NCI-H187 (cell line): ENCODE measurements at regions not wholly inside any gene's neighbourhood (a gene's known extent, or its start where the extent isn't known, plus 50 kb on each side); places are given as distances from the start of the nearest gene placed in this dataset.
"Not testable (repeated sequence)": the region's sequence is repeated elsewhere in the genome, so short reads cannot be mapped to it uniquely, and the experiment has no call there.

ENCODE experiments used
- DNase-seq, 2 experiments: peaks; one replicate each; lab custom pipeline; 2025; lab: John Stamatoyannopoulos, UW

- DNase-seq, result no peak
These were observed 84.1 kb upstream of the H2AZ1 start for GRCh38 chr4:100034023-100034664.

DNA sequence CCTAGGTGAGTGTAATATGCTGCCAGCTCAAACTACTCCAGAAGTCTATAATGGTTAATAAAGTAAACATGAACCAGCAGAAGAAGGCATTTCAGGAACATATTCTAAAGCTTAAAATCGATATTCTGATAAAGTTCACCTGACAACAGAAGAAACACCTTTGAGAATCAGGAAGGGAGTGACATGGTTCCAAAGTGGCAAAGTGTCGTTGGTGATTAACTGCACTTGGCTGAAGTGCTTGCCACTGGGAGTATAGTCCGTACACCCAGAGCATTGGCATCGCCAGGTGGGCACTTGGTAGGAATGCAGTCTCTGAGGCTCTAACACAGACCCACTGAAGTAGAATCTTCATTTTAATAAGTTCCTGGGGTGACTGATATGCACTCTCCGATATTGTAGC lies 76.0 kb upstream of the H2AZ1 start:
- no peak for DNase-seq

- no peak for DNase-seq
These were observed 73.7 kb upstream of the H2AZ1 start for GRCh38 chr4:100023800-100024199.

DNA sequence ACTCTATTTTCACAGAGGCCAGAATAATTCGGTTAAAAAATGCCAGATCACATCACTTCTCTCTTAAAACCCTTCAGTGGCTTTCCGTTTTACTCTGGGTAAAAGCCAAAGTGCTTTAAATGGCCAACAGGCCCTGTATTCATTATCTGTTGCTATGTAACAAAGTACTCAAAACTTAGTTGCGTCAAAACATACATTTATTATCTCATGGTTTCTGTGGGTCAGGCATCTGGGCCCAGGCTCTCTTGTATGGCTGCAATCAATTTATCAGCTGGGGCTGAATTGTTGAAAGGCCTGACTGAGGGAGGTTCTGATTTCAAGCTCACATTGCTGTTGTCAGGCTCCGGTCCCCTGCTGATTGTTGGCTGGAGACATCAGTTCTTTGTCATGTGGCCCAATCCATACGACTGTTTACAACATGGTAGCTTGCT lies 72.7 kb upstream of the H2AZ1 start:
- peak; percentile 22 for DNase-seq

DNA sequence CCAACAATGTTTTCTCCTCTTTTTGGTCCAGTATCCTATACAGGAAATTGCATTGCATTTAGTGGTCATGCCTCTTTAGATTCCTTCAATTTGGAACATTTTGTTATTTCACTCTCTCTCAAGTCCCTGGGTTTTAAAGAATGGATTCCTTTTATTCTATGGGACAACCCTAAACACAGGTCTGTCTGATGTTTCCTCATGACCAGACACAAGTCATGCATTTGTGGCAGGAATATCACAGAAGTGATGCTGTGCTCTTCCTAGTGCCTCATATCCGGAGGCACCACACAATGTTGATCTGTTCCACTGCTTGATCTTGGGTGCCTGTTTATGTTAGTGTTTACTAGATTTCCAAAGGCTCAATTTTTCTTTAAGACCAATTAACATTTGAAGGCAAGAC lies 69.7 kb upstream of the H2AZ1 start:
- DNase-seq, result no peak

DNA sequence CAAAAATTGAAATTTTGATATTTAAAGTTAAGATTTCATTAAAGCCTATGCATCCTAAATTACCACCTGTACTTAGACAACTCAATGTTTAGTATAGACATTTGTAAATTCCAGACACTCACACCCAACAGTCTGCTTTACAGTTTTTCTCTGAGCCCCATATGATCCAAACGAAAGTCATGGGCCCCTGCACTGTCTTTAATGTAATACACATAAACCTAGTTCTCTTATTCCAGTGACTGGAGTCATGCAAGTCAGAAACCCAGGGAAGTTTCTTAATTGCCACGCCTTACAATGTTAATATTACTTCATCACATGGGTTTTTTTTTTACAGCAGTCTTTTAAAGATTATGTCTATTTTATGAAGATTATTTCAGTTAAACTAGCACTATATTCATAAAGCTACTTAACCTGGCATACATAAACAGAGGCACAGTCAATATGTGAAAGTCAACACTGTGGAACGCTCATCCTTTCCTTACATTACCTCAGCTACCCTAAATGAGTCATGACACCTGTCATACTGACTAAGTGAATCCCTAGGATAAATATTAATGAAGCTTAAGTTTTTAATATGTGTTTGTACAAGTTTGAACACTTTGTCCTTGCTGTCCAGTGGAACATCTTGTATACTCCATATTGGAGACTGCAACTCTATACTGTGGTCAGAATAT lies 67.7 kb upstream of the H2AZ1 start:
- no peak for DNase-seq

DNA sequence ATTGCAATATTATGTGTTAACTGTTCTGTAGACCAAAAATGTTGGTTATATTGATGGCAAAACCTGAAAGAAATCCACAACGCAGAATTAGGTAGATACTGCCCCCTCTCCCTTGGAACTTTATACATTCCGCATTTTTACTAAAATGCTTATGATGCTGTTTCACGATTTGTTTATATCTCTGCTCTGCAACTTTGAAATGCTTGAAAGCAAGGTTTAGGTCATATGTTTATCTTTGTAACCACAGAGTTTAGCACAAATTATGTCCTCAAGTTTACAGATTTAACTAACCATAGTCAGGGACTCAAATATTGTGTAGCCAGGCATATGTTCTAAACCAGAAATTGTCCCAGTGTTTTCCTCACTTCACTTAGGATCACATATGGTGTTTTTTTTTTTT lies 66.1 kb upstream of the H2AZ1 start:
- no peak for DNase-seq

GRCh38 chr4:100014616-100015015 lies 64.5 kb upstream of the H2AZ1 start:
- DNase-seq, result no peak

- DNase-seq, result no peak
These were observed 59.4 kb upstream of the H2AZ1 start for GRCh38 chr4:100009490-100009889.

GRCh38 chr4:100008048-100008447 lies 58.0 kb upstream of the H2AZ1 start:
- no peak for DNase-seq

GRCh38 chr4:100006161-100006560 lies 56.1 kb upstream of the H2AZ1 start:
- not testable (repeated sequence) for DNase-seq
